GM06990 (cell line): ENCODE measurements at regions not wholly inside any gene's neighbourhood (a gene's known extent, or its start where the extent isn't known, plus 50 kb on each side); places are given as distances from the start of the nearest gene placed in this dataset.

Experiments used
- DNase-seq: peaks from one replicate; pipeline ENCODE4 v3.0.0-alpha.2; 2011; ENCODE audit not compliant: insufficient read length; ENCODE audit errors: extremely low read depth
- H3K27me3 ChIP-seq: replicated peaks from 2 replicates; pipeline ENCODE4 v1.6.0; 2011; ENCODE audit warnings: low read length; ENCODE audit not compliant: control insufficient read depth, insufficient read depth
- H3K36me3 ChIP-seq: 2 replicates; pipeline ENCODE4 v1.5.1; 2011; ENCODE audit warnings: low read length; ENCODE audit not compliant: control insufficient read depth, insufficient read depth
- H3K4me3 ChIP-seq: replicated peaks from 2 replicates; pipeline ENCODE4 v1.5.1; 2011; ENCODE audit warnings: low read depth, mild to moderate bottlenecking, control low read depth, low read length
- CTCF ChIP-seq: IDR thresholded peaks from 2 replicates; pipeline ENCODE4 v1.5.1; 2011; ENCODE audit warnings: low read length, control low read depth, mild to moderate bottlenecking, inconsistent platforms; ENCODE audit not compliant: insufficient read depth, poor library complexity, severe bottlenecking

- TF ChIP-seq CTCF = no peak
- Histone ChIP-seq H3K4me3 (no peak overlapping the region), H3K36me3 (no peaks in the 10 kb centered on the region), H3K27me3 (no peaks in the 10 kb centered on the region)
- no peak for DNase-seq
Measured at GRCh38 chr5:142500227-142500905, 175.5 kb upstream of the SPRY4 start.

GRCh38 chr5:142499591-142500226 is 174.9 kb upstream of the SPRY4 start:
- no peak for DNase-seq

GRCh38 chr5:142498298-142498697 is 173.5 kb upstream of the SPRY4 start:
- Histone ChIP-seq H3K4me3 (no peak overlapping the region), H3K27me3 (no peaks in the 10 kb centered on the region), H3K36me3 (no peaks in the 10 kb centered on the region)
- no peak for DNase-seq
- TF ChIP-seq CTCF = no peak

More at GRCh38 chr5:142499591-142500226, 174.9 kb upstream of the SPRY4 start:
- no peak for TF ChIP-seq CTCF
- Histone ChIP-seq H3K27me3 (no peaks in the 10 kb centered on the region), H3K36me3 (no peaks in the 10 kb centered on the region), H3K4me3 (no peak overlapping the region)

- H3K4me3 ChIP-seq = no peak overlapping the region
- DNase-seq = no peak
- H3K27me3 ChIP-seq = no peaks in the 10 kb centered on the region
- H3K36me3 ChIP-seq = no peaks in the 10 kb centered on the region
- no peak for TF ChIP-seq CTCF
Measured at GRCh38 chr5:142495531-142495930, 170.7 kb upstream of the SPRY4 start.

- Histone ChIP-seq H3K36me3 (no peaks in the 10 kb centered on the region), H3K27me3 (no peaks in the 10 kb centered on the region), H3K4me3 (no peak overlapping the region)
- TF ChIP-seq CTCF = no peak
- no peak for DNase-seq
Measured at GRCh38 chr5:142493875-142494518, 169.2 kb upstream of the SPRY4 start.
